ENCODE measurements at regions not wholly inside any gene's neighbourhood (a gene's known extent, or its start where the extent isn't known, plus 50 kb on each side); places are given as distances from the start of the nearest gene placed in this dataset.

DNA sequence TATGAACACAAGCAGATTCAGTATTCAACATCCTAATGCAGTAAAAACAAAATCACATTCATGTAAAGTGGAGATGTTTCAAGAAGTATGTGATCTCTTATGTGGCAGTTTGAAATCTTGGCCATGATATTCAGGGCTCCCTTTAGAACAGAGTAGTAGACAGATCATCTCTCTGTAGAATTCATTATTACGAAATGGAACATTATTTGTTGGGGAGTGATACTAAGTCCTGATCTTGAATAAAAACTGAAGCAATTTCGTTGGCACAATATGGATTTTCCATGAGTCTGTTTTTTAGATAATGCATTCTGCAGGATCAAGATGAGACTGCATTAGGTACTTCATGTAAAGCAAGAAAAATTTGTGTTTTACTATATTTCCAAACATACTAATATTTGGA is 264.4 kb upstream of the NRIP1 start:
- no peak for DNase-seq
- H3K4me1 ChIP-seq (ENCODE audit: control insufficient read depth in 1 of 2, insufficient read depth in 2 of 2, low read length in 2 of 2), result peaks cover 7 to 10% of the 10 kb centered on the region in 2 donors
- H3K9me3 ChIP-seq (replicated peaks in 1 of 2; ENCODE audit: control insufficient read depth in 1 of 2, insufficient read depth in 1 of 2, low read length in 2 of 2), result peaks cover 10 to 23% of the 10 kb centered on the region in 2 donors
- no peaks in the 10 kb centered on the region for H3K36me3 Mint-ChIP-seq
- H3K4me3 ChIP-seq (replicated peaks in 1 of 3; ENCODE audit: low read depth in 2 of 3, low read length in 3 of 3), result no peak overlapping the region
- H3K27ac ChIP-seq (ENCODE audit: low read depth in 1 of 2, low read length in 2 of 2), result no peak overlapping the region
- H3K79me2 ChIP-seq (ENCODE audit: insufficient read depth, low read length), result no peaks in the 10 kb centered on the region
- H3K4me1 Mint-ChIP-seq, result peaks cover 15% of the 10 kb centered on the region
- TF ChIP-seq, protein P1, sequence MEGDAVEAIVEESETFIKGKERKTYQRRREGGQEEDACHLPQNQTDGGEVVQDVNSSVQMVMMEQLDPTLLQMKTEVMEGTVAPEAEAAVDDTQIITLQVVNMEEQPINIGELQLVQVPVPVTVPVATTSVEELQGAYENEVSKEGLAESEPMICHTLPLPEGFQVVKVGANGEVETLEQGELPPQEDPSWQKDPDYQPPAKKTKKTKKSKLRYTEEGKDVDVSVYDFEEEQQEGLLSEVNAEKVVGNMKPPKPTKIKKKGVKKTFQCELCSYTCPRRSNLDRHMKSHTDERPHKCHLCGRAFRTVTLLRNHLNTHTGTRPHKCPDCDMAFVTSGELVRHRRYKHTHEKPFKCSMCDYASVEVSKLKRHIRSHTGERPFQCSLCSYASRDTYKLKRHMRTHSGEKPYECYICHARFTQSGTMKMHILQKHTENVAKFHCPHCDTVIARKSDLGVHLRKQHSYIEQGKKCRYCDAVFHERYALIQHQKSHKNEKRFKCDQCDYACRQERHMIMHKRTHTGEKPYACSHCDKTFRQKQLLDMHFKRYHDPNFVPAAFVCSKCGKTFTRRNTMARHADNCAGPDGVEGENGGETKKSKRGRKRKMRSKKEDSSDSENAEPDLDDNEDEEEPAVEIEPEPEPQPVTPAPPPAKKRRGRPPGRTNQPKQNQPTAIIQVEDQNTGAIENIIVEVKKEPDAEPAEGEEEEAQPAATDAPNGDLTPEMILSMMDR (IDR thresholded peaks at IDR 0.05), result no peak
- H3K9me3 Mint-ChIP-seq, result peaks cover 7 to 19% (median 12%) of the 10 kb centered on the region in 7 donors
- H3K9ac ChIP-seq (ENCODE audit: insufficient read depth, low read length, poor library complexity, severe bottlenecking), result no peak overlapping the region
- WGBS (ENCODE audit: insufficient coverage), result 100% methylated on average over 1 of the region's 2 CpGs
- intact Hi-C loops (cut with micrococcal nuclease), result no loop called here
- no peak overlapping the region for H3K4me3 Mint-ChIP-seq
- no peaks in the 10 kb centered on the region for H3K36me3 ChIP-seq (replicated peaks in 1 of 2; ENCODE audit: control insufficient read depth in 1 of 2, insufficient read depth in 2 of 2, low read length in 2 of 2)
- H3K27ac Mint-ChIP-seq, result no peak overlapping the region
- H4K20me1 ChIP-seq (ENCODE audit: insufficient read depth, low read length), result no peaks in the 10 kb centered on the region
- H3K4me2 ChIP-seq (replicated peaks; ENCODE audit: extremely low read depth, low read length, poor library complexity, severe bottlenecking), result no peak overlapping the region
- no peak overlapping the region for H2AFZ ChIP-seq (ENCODE audit: insufficient read depth, low read depth, low read length, poor library complexity, severe bottlenecking)
- H3K27me3 Mint-ChIP-seq (ENCODE audit: low read depth in 3 of 3), result no peaks in the 10 kb centered on the region
- no peaks in the 10 kb centered on the region for H3K27me3 ChIP-seq (ENCODE audit: control insufficient read depth in 2 of 2, insufficient read depth in 2 of 2, low read length in 2 of 2)

DNA sequence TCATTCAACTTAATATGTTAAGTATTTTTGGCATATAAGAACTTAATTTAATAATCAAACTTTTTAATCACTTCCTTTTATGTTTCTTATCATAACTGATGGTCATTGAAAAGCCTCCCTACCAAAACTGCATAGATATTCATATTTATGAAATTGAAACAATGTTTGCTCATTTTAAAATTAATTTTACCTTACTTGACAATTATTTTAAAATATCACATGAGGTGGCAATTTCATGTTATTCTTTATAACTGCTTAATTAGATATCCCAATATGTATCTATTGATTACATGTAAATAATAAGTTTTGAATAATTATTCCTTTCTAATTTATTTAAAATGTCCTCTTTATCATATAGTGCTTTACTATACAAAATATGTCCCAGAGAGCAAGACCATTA is 266.1 kb upstream of the NRIP1 start:
- TF ChIP-seq, protein P1 (IDR thresholded peaks at IDR 0.05), result no peak
- Mint-ChIP-seq H3K36me3 (no peaks in the 10 kb centered on the region), H3K4me3 (no peak overlapping the region), H3K4me1 (peaks cover 19% of the 10 kb centered on the region), H3K27ac (no peak overlapping the region), H3K27me3 (ENCODE audit: low read depth in 3 of 3) (no peaks in the 10 kb centered on the region), H3K9me3 (peaks cover 7 to 18% (median 12%) of the 10 kb centered on the region in 7 donors)
- no peak overlapping the region for H2AFZ ChIP-seq (ENCODE audit: insufficient read depth, low read depth, low read length, poor library complexity, severe bottlenecking)
- no peaks in the 10 kb centered on the region for H3K36me3 ChIP-seq (replicated peaks in 1 of 2; ENCODE audit: control insufficient read depth in 1 of 2, insufficient read depth in 2 of 2, low read length in 2 of 2)
- peaks cover 11 to 16% of the 10 kb centered on the region in 2 donors for H3K4me1 ChIP-seq (ENCODE audit: control insufficient read depth in 1 of 2, insufficient read depth in 2 of 2, low read length in 2 of 2)
- no peak for DNase-seq
- H3K27me3 ChIP-seq (ENCODE audit: control insufficient read depth in 2 of 2, insufficient read depth in 2 of 2, low read length in 2 of 2), result no peaks in the 10 kb centered on the region
- no peak overlapping the region for H3K4me3 ChIP-seq (replicated peaks in 1 of 3; ENCODE audit: low read depth in 2 of 3, low read length in 3 of 3)
- no peaks in the 10 kb centered on the region for H4K20me1 ChIP-seq (ENCODE audit: insufficient read depth, low read length)
- H3K79me2 ChIP-seq (ENCODE audit: insufficient read depth, low read length), result no peaks in the 10 kb centered on the region
- peaks cover 10 to 22% of the 10 kb centered on the region in 2 donors for H3K9me3 ChIP-seq (replicated peaks in 1 of 2; ENCODE audit: control insufficient read depth in 1 of 2, insufficient read depth in 1 of 2, low read length in 2 of 2)
- no peak overlapping the region for H3K9ac ChIP-seq (ENCODE audit: insufficient read depth, low read length, poor library complexity, severe bottlenecking)
- no peak overlapping the region for H3K27ac ChIP-seq (ENCODE audit: low read depth in 1 of 2, low read length in 2 of 2)
- intact Hi-C loops (cut with micrococcal nuclease), result no loop called here
- no peak overlapping the region for H3K4me2 ChIP-seq (replicated peaks; ENCODE audit: extremely low read depth, low read length, poor library complexity, severe bottlenecking)

Data from CD14-positive monocyte (primary cell).